IMR-90 (cell line): ENCODE measurements at regions not wholly inside any gene's neighbourhood (a gene's known extent, or its start where the extent isn't known, plus 50 kb on each side); places are given as distances from the start of the nearest gene placed in this dataset.

Experiments used
- ATAC-seq: fragments of 200-7000 bp; cut with Tn5 transposase; 2 replicates; pipeline ENCODE4 v1.9.1; 2020; ENCODE audit warnings: low read depth, mild to moderate bottlenecking, moderate library complexity
- BruUV-seq: library from RNA; stranded (reverse); fragments of 400-500 nt; replicated peaks from 2 replicates; lab custom pipeline; 2021; lab: Mats Ljungman, UMichigan
- CTCF ChIA-PET: fragments of 300-600 bp; formaldehyde crosslinking; extraction: SDS; loops from one replicate; lab custom pipeline; 2021; ENCODE audit warnings: antibody characterized with exemption; lab: Yijun Ruan, JAX
- POLR2A ChIA-PET: fragments of 300-600 bp; sonication (Branson Sonifier 250); formaldehyde crosslinking; loops from one replicate; lab custom pipeline; 2022; ENCODE audit warnings: antibody characterized with exemption; ENCODE audit not compliant: unreplicated experiment; lab: Charles Lee
- DNase-seq: peaks from one replicate; pipeline ENCODE4 v3.0.0; 2013
- H2AFZ ChIP-seq: replicated peaks from 2 replicates; pipeline ENCODE3; 2013; ENCODE audit warnings: low read length, mild to moderate bottlenecking; ENCODE audit not compliant: poor library complexity
- H2AK5ac ChIP-seq: 2 replicates; pipeline ENCODE4 v1.6.1; 2013; ENCODE audit warnings: low read depth, low read length, inconsistent platforms
- H2AK9ac ChIP-seq: replicated peaks from 2 replicates; pipeline ENCODE3; 2013; ENCODE audit warnings: mild to moderate bottlenecking, low read depth, low read length, moderate library complexity; ENCODE audit not compliant: poor library complexity
- H2BK120ac ChIP-seq: 2 replicates; pipeline ENCODE4 v1.6.1; 2013; ENCODE audit warnings: low read depth, low read length, inconsistent platforms
- H2BK15ac ChIP-seq: 3 replicates; pipeline ENCODE4 v1.6.1; 2013; ENCODE audit warnings: low read depth, low read length, inconsistent platforms
- H2BK20ac ChIP-seq: 2 replicates; pipeline ENCODE4 v1.6.1; 2013; ENCODE audit warnings: low read depth, mild to moderate bottlenecking, inconsistent platforms, low read length, moderate library complexity
- H2BK5ac ChIP-seq: 2 replicates; pipeline ENCODE4 v1.6.1; 2013; ENCODE audit warnings: mild to moderate bottlenecking, low read depth, low read length, inconsistent platforms; ENCODE audit not compliant: poor library complexity, severe bottlenecking
- H3K14ac ChIP-seq: replicated peaks from 2 replicates; pipeline ENCODE4 v1.6.1; 2013; ENCODE audit warnings: low read depth, low read length, inconsistent platforms
- H3K18ac ChIP-seq: 2 replicates; pipeline ENCODE4 v1.6.1; 2013; ENCODE audit warnings: low read depth, low read length, control low read depth
- H3K23ac ChIP-seq: 2 replicates; pipeline ENCODE4 v1.6.1; 2013; ENCODE audit warnings: low read depth, low read length, inconsistent platforms
- H3K27ac ChIP-seq: 2 replicates; pipeline ENCODE4 v1.5.1; 2013; ENCODE audit warnings: mild to moderate bottlenecking, control low read depth, low read length; ENCODE audit not compliant: insufficient read depth
- H3K27me3 ChIP-seq: 2 replicates; pipeline ENCODE4 v1.6.1; 2013; ENCODE audit warnings: low read length; ENCODE audit not compliant: control insufficient read depth, insufficient read depth
- H3K36me3 ChIP-seq: 2 replicates; pipeline ENCODE4 v1.6.1; 2013; ENCODE audit warnings: low read length, mixed read lengths; ENCODE audit not compliant: control insufficient read depth, insufficient read depth
- H3K4ac ChIP-seq: 2 replicates; pipeline ENCODE4 v1.6.1; 2013; ENCODE audit warnings: low read depth, low read length, inconsistent platforms
- H3K4me1 ChIP-seq: 2 replicates; pipeline ENCODE4 v1.6.1; 2013; ENCODE audit warnings: low read length, mixed read lengths; ENCODE audit not compliant: control insufficient read depth, insufficient read depth
- H3K4me2 ChIP-seq: 2 replicates; pipeline ENCODE4 v1.6.1; 2013; ENCODE audit warnings: low read depth, mild to moderate bottlenecking, control low read depth, low read length, moderate library complexity
- H3K4me3 ChIP-seq: 2 replicates; pipeline ENCODE4 v1.5.1; 2013; ENCODE audit warnings: low read depth, mild to moderate bottlenecking, control low read depth, low read length, moderate library complexity; ENCODE audit not compliant: insufficient read depth
- H3K56ac ChIP-seq: 2 replicates; pipeline ENCODE4 v1.6.1; 2013; ENCODE audit warnings: low read length, inconsistent platforms; ENCODE audit not compliant: insufficient read depth; ENCODE audit errors: extremely low read depth
- H3K79me1 ChIP-seq, 2 experiments: 2 replicates each; pipeline ENCODE4 v1.6.1; 2013; ENCODE audit warnings: low read length in 2 of 2, inconsistent platforms in 1 of 2, low read depth in 1 of 2
- H3K9ac ChIP-seq: 2 replicates; pipeline ENCODE4 v1.6.1; 2013; ENCODE audit warnings: low read depth, low read length, control low read depth
- H3K9me1 ChIP-seq: 2 replicates; pipeline ENCODE4 v1.6.1; 2013; ENCODE audit warnings: low read length, inconsistent platforms; ENCODE audit not compliant: insufficient read depth
- H3K9me3 ChIP-seq: 2 replicates; pipeline ENCODE4 v1.6.1; 2013; ENCODE audit warnings: low read length; ENCODE audit not compliant: control insufficient read depth, insufficient read depth
- H4K20me1 ChIP-seq: 2 replicates; pipeline ENCODE4 v1.6.1; 2013; ENCODE audit warnings: low read length, inconsistent platforms; ENCODE audit not compliant: insufficient read depth
- H4K5ac ChIP-seq: 2 replicates; pipeline ENCODE4 v1.6.1; 2013; ENCODE audit warnings: mild to moderate bottlenecking, low read depth, low read length, control low read depth
- H4K8ac ChIP-seq, 2 experiments: 2 replicates each; pipeline ENCODE4 v1.6.1; 2013; ENCODE audit warnings: low read depth in 2 of 2, low read length in 2 of 2, control low read depth in 1 of 2, inconsistent platforms in 1 of 2
- H4K91ac ChIP-seq: 2 replicates; pipeline ENCODE4 v1.6.1; 2013; ENCODE audit warnings: low read depth, low read length, inconsistent platforms; ENCODE audit not compliant: insufficient read depth
- POLR2A ChIP-seq: IDR thresholded peaks from 2 replicates; pipeline ENCODE4 v1.6.1; 2012; ENCODE audit warnings: mild to moderate bottlenecking, low read depth, low read length
- dilution Hi-C: fragments of 300-500 bp; cut with HindIII; formaldehyde crosslinking; loops from one replicate; pipeline ENCODE4 v1.14.3; 2018; ENCODE audit warnings: low sequenced_read_pairs; ENCODE audit not compliant: unreplicated experiment
- in situ Hi-C: fragments of 300-500 bp; cut with MboI; formaldehyde crosslinking; loops from 3 replicates; pipeline ENCODE4 v1.14.3; 2019; ENCODE audit warnings: low sequenced_read_pairs, inconsistent platforms, mixed read lengths
- intact Hi-C: fragments of 100-400 bp; cut with micrococcal nuclease; formaldehyde crosslinking; loops from 2 replicates; pipeline ENCODE4 v1.10.0; 2022

GRCh38 chr1:194548071-194548470, 1361.7 kb upstream of the B3GALT2 start:
- POLR2A ChIA-PET, result no interaction called here
- H3K27me3 ChIP-seq, result no peaks in the 10 kb centered on the region
- no peaks in the 10 kb centered on the region for H3K9me3 ChIP-seq
- no peak for DNase-seq
- H2BK120ac ChIP-seq, result no peak overlapping the region
- ATAC-seq, result no peak
- H3K9me1 ChIP-seq, result no peaks in the 10 kb centered on the region
- H3K4me3 ChIP-seq, result no peak overlapping the region
- no peak overlapping the region for H2AK5ac ChIP-seq
- H3K79me1 ChIP-seq, result no peaks in the 10 kb centered on the region
- H3K4ac ChIP-seq, result no peak overlapping the region
- no peak overlapping the region for H2BK20ac ChIP-seq
- no peak overlapping the region for H3K23ac ChIP-seq
- H4K20me1 ChIP-seq, result no peaks in the 10 kb centered on the region
- H3K18ac ChIP-seq, result no peak overlapping the region
- H4K8ac ChIP-seq, result no peak overlapping the region
- H3K56ac ChIP-seq, result no peak overlapping the region
- in situ Hi-C loops (no loop called here), dilution Hi-C loops (no loop called here), intact Hi-C loops (no loop called here)
- H2BK15ac ChIP-seq, result no peak overlapping the region
- CTCF ChIA-PET, result no interaction called here
- no peak overlapping the region for H3K14ac ChIP-seq
- H3K4me1 ChIP-seq, result no peaks in the 10 kb centered on the region
- TF ChIP-seq POLR2A, result no peak
- no peak overlapping the region for H2BK5ac ChIP-seq
- no peak overlapping the region for H4K5ac ChIP-seq
- H2AK9ac ChIP-seq, result no peak overlapping the region
- no peak overlapping the region for H2AFZ ChIP-seq
- no peak overlapping the region for H3K9ac ChIP-seq
- H3K36me3 ChIP-seq, result no peaks in the 10 kb centered on the region
- no TSS peak for BruUV-seq
- H4K91ac ChIP-seq, result no peak overlapping the region
- H3K27ac ChIP-seq, result no peak overlapping the region
- H3K4me2 ChIP-seq, result no peak overlapping the region
